Fibroblast of villous mesenchyme (primary cell): ENCODE measurements at regions not wholly inside any gene's neighbourhood (a gene's known extent, or its start where the extent isn't known, plus 50 kb on each side); places are given as distances from the start of the nearest gene placed in this dataset.
A peak's percentile ranks its signal among the peaks of the same experiment; 100 is the strongest.

ENCODE experiments used
- DNase-seq: peaks from one replicate; pipeline ENCODE4 v3.0.0-alpha.2; 2010; ENCODE audit warnings: low read depth
- H3K4me3 ChIP-seq: 2 replicates; pipeline ENCODE4 v1.5.1; 2011; ENCODE audit warnings: low read depth, mild to moderate bottlenecking, low read length
- CTCF ChIP-seq: IDR thresholded peaks from 2 replicates; pipeline ENCODE4 v1.5.1; 2012; ENCODE audit warnings: low read depth, mild to moderate bottlenecking, low read length; ENCODE audit not compliant: insufficient read depth

- H3K4me3 ChIP-seq: no peak overlapping the region
- DNase-seq: no peak
- TF ChIP-seq CTCF: no peak
Observed at GRCh38 chr2:134183679-134184078, 70.2 kb upstream of the MGAT5 start.

GRCh38 chr2:134185639-134186038 is 68.2 kb upstream of the MGAT5 start:
- H3K4me3 ChIP-seq: no peak overlapping the region
- no peak for DNase-seq
- no peak for TF ChIP-seq CTCF

- no peak for TF ChIP-seq CTCF
- H3K4me3 ChIP-seq: no peak overlapping the region
- peak; percentile 64 for DNase-seq
Observed at GRCh38 chr2:134189009-134189720, 64.7 kb upstream of the MGAT5 start.

GRCh38 chr2:134190062-134190806 is 63.6 kb upstream of the MGAT5 start:
- no peak for DNase-seq
- no peak overlapping the region for H3K4me3 ChIP-seq
- no peak for TF ChIP-seq CTCF

GRCh38 chr2:134190807-134191203 is 63.1 kb upstream of the MGAT5 start:
- TF ChIP-seq CTCF: no peak
- H3K4me3 ChIP-seq: no peak overlapping the region
- no peak for DNase-seq

- no peak for TF ChIP-seq CTCF
- DNase-seq: no peak
- peak overlapping the region; percentile 7 for H3K4me3 ChIP-seq
Observed at GRCh38 chr2:134191835-134192234, 62.0 kb upstream of the MGAT5 start.
